ENCODE measurements at regions not wholly inside any gene's neighbourhood (a gene's known extent, or its start where the extent isn't known, plus 50 kb on each side); places are given as distances from the start of the nearest gene placed in this dataset.

- H3K4me1 ChIP-seq (ENCODE audit: control insufficient read depth in 1 of 2, insufficient read depth in 2 of 2, low read length in 2 of 2), result no peaks in the 10 kb centered on the region
- TF ChIP-seq, protein P1, sequence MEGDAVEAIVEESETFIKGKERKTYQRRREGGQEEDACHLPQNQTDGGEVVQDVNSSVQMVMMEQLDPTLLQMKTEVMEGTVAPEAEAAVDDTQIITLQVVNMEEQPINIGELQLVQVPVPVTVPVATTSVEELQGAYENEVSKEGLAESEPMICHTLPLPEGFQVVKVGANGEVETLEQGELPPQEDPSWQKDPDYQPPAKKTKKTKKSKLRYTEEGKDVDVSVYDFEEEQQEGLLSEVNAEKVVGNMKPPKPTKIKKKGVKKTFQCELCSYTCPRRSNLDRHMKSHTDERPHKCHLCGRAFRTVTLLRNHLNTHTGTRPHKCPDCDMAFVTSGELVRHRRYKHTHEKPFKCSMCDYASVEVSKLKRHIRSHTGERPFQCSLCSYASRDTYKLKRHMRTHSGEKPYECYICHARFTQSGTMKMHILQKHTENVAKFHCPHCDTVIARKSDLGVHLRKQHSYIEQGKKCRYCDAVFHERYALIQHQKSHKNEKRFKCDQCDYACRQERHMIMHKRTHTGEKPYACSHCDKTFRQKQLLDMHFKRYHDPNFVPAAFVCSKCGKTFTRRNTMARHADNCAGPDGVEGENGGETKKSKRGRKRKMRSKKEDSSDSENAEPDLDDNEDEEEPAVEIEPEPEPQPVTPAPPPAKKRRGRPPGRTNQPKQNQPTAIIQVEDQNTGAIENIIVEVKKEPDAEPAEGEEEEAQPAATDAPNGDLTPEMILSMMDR (IDR thresholded peaks at IDR 0.05 in 2 of 3, conservative IDR thresholded peaks at IDR 0.05 in 1 of 3; ENCODE audit: borderline replicate concordance in 1 of 3, insufficient read depth in 1 of 3, low read depth in 2 of 3, low read length in 2 of 3), result no peak
- TF ChIP-seq ATF3 (IDR thresholded peaks at IDR 0.05), result no peak
- no peak for TF ChIP-seq TCF7L2 (IDR thresholded peaks at IDR 0.05; ENCODE audit: borderline replicate concordance, extremely low read depth, insufficient read depth, insufficient read length)
- no peak for TF ChIP-seq SRF (IDR thresholded peaks at IDR 0.05; ENCODE audit: low read depth)
- TF ChIP-seq EGR1 (IDR thresholded peaks at IDR 0.05; ENCODE audit: low read depth), result no peak
- TF ChIP-seq, protein P2, sequence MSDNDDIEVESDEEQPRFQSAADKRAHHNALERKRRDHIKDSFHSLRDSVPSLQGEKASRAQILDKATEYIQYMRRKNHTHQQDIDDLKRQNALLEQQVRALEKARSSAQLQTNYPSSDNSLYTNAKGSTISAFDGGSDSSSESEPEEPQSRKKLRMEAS (IDR thresholded peaks at IDR 0.05), result no peak
- TF ChIP-seq RAD21 (IDR thresholded peaks at IDR 0.05; ENCODE audit: low read depth), result no peak
- no peak for TF ChIP-seq CBX3 (IDR thresholded peaks at IDR 0.05; ENCODE audit: low read depth)
- TF ChIP-seq JUND (IDR thresholded peaks at IDR 0.05), result no peak
- TF ChIP-seq EZH2phosphoT487 (IDR thresholded peaks at IDR 0.05; ENCODE audit: borderline replicate concordance), result no peak
- TF ChIP-seq, protein P3, sequence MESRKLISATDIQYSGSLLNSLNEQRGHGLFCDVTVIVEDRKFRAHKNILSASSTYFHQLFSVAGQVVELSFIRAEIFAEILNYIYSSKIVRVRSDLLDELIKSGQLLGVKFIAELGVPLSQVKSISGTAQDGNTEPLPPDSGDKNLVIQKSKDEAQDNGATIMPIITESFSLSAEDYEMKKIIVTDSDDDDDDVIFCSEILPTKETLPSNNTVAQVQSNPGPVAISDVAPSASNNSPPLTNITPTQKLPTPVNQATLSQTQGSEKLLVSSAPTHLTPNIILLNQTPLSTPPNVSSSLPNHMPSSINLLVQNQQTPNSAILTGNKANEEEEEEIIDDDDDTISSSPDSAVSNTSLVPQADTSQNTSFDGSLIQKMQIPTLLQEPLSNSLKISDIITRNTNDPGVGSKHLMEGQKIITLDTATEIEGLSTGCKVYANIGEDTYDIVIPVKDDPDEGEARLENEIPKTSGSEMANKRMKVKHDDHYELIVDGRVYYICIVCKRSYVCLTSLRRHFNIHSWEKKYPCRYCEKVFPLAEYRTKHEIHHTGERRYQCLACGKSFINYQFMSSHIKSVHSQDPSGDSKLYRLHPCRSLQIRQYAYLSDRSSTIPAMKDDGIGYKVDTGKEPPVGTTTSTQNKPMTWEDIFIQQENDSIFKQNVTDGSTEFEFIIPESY (IDR thresholded peaks at IDR 0.05; ENCODE audit: extremely low read depth, insufficient replicate concordance, low read length), result no peak
- TF ChIP-seq, protein P4, sequence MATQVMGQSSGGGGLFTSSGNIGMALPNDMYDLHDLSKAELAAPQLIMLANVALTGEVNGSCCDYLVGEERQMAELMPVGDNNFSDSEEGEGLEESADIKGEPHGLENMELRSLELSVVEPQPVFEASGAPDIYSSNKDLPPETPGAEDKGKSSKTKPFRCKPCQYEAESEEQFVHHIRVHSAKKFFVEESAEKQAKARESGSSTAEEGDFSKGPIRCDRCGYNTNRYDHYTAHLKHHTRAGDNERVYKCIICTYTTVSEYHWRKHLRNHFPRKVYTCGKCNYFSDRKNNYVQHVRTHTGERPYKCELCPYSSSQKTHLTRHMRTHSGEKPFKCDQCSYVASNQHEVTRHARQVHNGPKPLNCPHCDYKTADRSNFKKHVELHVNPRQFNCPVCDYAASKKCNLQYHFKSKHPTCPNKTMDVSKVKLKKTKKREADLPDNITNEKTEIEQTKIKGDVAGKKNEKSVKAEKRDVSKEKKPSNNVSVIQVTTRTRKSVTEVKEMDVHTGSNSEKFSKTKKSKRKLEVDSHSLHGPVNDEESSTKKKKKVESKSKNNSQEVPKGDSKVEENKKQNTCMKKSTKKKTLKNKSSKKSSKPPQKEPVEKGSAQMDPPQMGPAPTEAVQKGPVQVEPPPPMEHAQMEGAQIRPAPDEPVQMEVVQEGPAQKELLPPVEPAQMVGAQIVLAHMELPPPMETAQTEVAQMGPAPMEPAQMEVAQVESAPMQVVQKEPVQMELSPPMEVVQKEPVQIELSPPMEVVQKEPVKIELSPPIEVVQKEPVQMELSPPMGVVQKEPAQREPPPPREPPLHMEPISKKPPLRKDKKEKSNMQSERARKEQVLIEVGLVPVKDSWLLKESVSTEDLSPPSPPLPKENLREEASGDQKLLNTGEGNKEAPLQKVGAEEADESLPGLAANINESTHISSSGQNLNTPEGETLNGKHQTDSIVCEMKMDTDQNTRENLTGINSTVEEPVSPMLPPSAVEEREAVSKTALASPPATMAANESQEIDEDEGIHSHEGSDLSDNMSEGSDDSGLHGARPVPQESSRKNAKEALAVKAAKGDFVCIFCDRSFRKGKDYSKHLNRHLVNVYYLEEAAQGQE (IDR thresholded peaks at IDR 0.05; ENCODE audit: low read depth), result no peak
- TF ChIP-seq EZH2 (IDR thresholded peaks at IDR 0.05), result no peak
- no peak for TF ChIP-seq SP1 (IDR thresholded peaks at IDR 0.05; ENCODE audit: low read depth)
- TF ChIP-seq POLR2A (IDR thresholded peaks at IDR 0.05; ENCODE audit: borderline replicate concordance, extremely low read depth, insufficient read depth, insufficient read length), result no peak
- peaks cover 0 to 18% of the 10 kb centered on the region in 2 experiments; a peak in 2 of 4 replicates for H3K9me3 ChIP-seq (ENCODE audit: control insufficient read depth in 1 of 2, insufficient read depth in 1 of 2, low read depth in 1 of 2, low read length in 2 of 2)
- DNase-seq (ENCODE audit: low read depth, low spot score) (no peak), ATAC-seq (no peak)
- no peak overlapping the region for H3K27ac ChIP-seq (ENCODE audit: low read depth, low read length)
- H3K36me3 ChIP-seq (ENCODE audit: control insufficient read depth in 1 of 2, insufficient read depth in 2 of 2, low read length in 2 of 2), result no peaks in the 10 kb centered on the region
- intact Hi-C loops (cut with micrococcal nuclease), result no loop called here
- ChIA-PET CTCF (no interaction called here), POLR2A (no interaction called here), RAD21 (ENCODE audit: low non-redundant PET in 1 of 2, low total read pairs in 2 of 2, uncharacterized antibody in 2 of 2, unreplicated experiment in 2 of 2) (no interaction called here)
- no peak overlapping the region for H3K4me3 ChIP-seq (replicated peaks in 1 of 2; ENCODE audit: low read depth in 1 of 2, low read length in 2 of 2)
- no peaks in the 10 kb centered on the region for H3K27me3 ChIP-seq (ENCODE audit: insufficient read depth, low read length)
- no peaks in the 10 kb centered on the region for H3K9me2 ChIP-seq (ENCODE audit: insufficient read depth)
- no peak overlapping the region for H3K4me2 ChIP-seq (ENCODE audit: low read length)
- no peak overlapping the region for H3K9ac ChIP-seq (ENCODE audit: low read length)
- no peaks in the 10 kb centered on the region for H4K20me1 ChIP-seq (ENCODE audit: insufficient read depth)
- no TSS peak for BruUV-seq (replicated peaks)
- no peaks in the 10 kb centered on the region for H3K79me2 ChIP-seq (ENCODE audit: insufficient read depth, low read length)
- no peak overlapping the region for H2AFZ ChIP-seq (ENCODE audit: low read depth, low read length, poor library complexity, severe bottlenecking)
Measured at GRCh38 chr10:10687751-10688150, 329.9 kb upstream of the CELF2 start.

Data from HCT116 (cell line).